ENCODE measurements at regions not wholly inside any gene's neighbourhood (a gene's known extent, or its start where the extent isn't known, plus 50 kb on each side); places are given as distances from the start of the nearest gene placed in this dataset.
A peak's percentile ranks its signal among the peaks of the same experiment; 100 is the strongest.

DNA sequence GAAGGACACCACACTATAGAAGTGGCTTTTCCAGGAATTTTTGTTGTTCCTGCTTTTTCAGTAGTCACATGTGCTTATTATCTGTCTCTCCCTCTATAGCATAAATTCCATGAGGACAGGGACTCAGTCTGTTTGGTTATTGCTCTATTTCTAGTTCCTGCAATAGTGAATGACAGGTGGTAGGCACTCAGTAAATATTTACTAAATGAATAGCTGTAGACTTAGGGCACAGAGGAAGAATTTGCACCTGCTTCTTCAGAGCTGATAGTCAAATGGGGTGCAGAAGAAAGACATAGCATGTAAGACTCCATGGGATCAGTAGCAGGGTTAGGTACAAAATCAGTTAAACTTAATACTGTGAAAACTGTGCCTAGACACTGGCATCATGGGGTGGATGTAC lies 580.2 kb downstream of the CCDC171 start:
- ATAC-seq (ENCODE audit: insufficient number of reproducible peaks, low FRiP score, low read depth) (no peak), DNase-seq (ENCODE audit: low spot score) (no peak)
- Histone ChIP-seq H3K9me3 (no peaks in the 10 kb centered on the region), H3K27ac (no peak overlapping the region), H3K4me3 (no peak overlapping the region), H3K4me1 (ENCODE audit: control insufficient read depth in 1 of 2, low read depth in 2 of 2) (peaks cover 0 to 12% of the 10 kb centered on the region in 2 donors), H3K36me3 (no peaks in the 10 kb centered on the region), H3K27me3 (replicated peaks; ENCODE audit: insufficient read depth) (no peaks in the 10 kb centered on the region)
- TF ChIP-seq, protein P1, sequence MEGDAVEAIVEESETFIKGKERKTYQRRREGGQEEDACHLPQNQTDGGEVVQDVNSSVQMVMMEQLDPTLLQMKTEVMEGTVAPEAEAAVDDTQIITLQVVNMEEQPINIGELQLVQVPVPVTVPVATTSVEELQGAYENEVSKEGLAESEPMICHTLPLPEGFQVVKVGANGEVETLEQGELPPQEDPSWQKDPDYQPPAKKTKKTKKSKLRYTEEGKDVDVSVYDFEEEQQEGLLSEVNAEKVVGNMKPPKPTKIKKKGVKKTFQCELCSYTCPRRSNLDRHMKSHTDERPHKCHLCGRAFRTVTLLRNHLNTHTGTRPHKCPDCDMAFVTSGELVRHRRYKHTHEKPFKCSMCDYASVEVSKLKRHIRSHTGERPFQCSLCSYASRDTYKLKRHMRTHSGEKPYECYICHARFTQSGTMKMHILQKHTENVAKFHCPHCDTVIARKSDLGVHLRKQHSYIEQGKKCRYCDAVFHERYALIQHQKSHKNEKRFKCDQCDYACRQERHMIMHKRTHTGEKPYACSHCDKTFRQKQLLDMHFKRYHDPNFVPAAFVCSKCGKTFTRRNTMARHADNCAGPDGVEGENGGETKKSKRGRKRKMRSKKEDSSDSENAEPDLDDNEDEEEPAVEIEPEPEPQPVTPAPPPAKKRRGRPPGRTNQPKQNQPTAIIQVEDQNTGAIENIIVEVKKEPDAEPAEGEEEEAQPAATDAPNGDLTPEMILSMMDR (IDR thresholded peaks at IDR 0.05), result no peak

DNA sequence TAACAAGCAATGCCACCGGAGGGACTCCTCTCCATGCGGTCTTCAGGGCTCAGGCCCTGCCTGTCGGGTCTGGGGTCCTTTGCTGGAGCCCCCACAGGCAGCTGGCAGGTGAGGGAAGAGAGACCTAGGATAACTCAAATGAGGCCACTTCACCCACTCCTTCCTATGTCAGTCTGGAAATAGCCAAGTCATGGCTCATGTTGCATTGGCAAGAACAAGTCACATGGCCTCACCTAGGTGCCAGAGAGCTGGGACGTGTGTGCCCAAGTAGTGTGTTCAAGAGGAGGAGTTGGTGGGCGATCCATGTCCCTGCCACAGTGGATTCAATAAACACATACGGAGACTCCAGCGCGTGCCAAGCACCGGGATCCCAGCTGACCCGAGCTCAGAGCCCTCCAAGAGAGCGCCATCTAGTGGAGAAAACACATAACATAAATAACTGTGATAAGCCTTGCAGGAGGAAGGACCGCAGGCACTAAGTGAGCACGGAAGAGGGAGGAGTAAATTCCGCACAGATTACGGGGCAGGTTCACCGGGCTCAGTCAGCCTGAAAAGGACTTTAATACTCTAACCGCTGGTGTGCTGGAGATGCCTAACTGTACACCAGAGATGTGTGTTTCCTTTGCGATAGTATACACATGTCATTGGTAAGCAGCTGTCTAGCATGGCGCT lies 580.8 kb downstream of the CCDC171 start:
- Histone ChIP-seq H3K27ac (no peak overlapping the region), H3K4me1 (ENCODE audit: control insufficient read depth in 1 of 2, low read depth in 2 of 2) (peaks cover 0 to 18% of the 10 kb centered on the region in 2 donors), H3K9me3 (no peaks in the 10 kb centered on the region), H3K4me3 (no peak overlapping the region), H3K36me3 (no peaks in the 10 kb centered on the region), H3K27me3 (replicated peaks; ENCODE audit: insufficient read depth) (no peaks in the 10 kb centered on the region)
- no peak for ATAC-seq (ENCODE audit: insufficient number of reproducible peaks, low FRiP score, low read depth)
- no peak for DNase-seq (ENCODE audit: low spot score)
- TF ChIP-seq, protein P1 (IDR thresholded peaks at IDR 0.05), result peak; percentile 32

DNA sequence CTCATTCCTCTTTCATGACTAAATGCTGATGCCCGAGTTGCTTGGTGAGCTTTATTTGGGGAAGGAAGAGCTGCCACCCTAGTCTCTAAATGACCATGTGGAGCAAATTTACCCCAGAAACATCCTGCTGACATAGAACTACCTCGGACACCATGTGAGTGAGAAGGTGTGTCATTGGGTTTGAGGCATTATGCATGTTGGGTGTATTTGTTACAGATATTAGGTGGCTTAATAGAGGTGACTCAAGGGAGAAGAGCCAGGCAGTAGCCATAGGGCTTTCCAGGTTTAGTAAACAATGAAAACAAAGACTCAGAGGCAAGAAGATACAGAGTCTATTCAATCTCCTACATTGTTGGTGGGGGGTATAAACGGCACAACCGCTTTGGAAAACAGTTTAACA lies 581.5 kb downstream of the CCDC171 start:
- TF ChIP-seq, protein P1 (IDR thresholded peaks at IDR 0.05), result no peak
- Histone ChIP-seq H3K4me1 (ENCODE audit: control insufficient read depth in 1 of 2, low read depth in 2 of 2) (peaks cover 0 to 24% of the 10 kb centered on the region in 2 donors), H3K27ac (no peak overlapping the region), H3K9me3 (no peaks in the 10 kb centered on the region), H3K4me3 (no peak overlapping the region), H3K27me3 (replicated peaks; ENCODE audit: insufficient read depth) (no peaks in the 10 kb centered on the region), H3K36me3 (no peaks in the 10 kb centered on the region)
- ATAC-seq (ENCODE audit: insufficient number of reproducible peaks, low FRiP score, low read depth) (no peak), DNase-seq (ENCODE audit: low spot score) (no peak)

DNA sequence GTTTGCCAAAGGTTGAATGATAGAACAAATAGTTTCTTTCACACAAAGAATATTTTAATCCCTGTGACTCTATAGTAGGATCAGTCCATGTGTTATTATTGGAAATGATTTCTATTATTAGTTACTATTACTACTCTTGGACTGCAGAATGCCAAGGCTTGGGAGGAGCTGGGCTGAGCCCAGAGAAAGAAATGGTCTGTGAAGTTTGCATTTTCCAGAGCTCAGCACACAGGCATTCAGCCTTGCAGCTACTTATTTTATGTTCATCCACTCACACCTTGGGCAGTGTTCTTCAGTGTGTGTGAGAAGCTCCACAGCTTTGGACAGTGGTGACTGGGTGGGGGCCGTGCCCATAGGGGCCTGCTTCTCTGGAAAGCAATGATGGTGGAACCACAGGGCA lies 583.1 kb downstream of the CCDC171 start:
- DNase-seq (ENCODE audit: low spot score) (no peak), ATAC-seq (ENCODE audit: insufficient number of reproducible peaks, low FRiP score, low read depth) (no peak)
- Histone ChIP-seq H3K4me3 (no peak overlapping the region), H3K9me3 (no peaks in the 10 kb centered on the region), H3K27me3 (replicated peaks; ENCODE audit: insufficient read depth) (no peaks in the 10 kb centered on the region), H3K4me1 (ENCODE audit: control insufficient read depth in 1 of 2, low read depth in 2 of 2) (peaks cover 0 to 30% of the 10 kb centered on the region in 2 donors), H3K36me3 (no peaks in the 10 kb centered on the region), H3K27ac (no peak overlapping the region)
- TF ChIP-seq, protein P1 (IDR thresholded peaks at IDR 0.05), result no peak

DNA sequence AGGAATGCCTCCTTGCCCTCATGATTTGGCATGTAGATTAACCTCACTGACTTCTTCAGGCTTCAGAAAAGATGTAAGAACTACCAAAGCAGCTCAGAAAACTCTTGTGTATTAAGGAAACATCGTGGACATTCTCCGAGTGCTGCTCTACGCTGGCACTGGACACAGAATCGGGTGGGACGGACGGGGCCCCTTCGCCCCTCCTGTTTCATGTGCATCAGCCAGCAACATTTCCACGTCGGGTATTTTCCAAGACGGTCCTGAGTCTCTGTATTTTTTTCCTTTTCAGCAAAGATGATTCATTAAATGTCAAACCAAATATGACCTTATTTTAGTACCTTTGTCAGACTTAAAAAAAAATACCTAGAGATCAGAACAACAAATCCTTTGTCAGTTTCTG lies 583.6 kb downstream of the CCDC171 start:
- no peak overlapping the region for H3K4me3 ChIP-seq
- TF ChIP-seq, protein P1 (IDR thresholded peaks at IDR 0.05), result no peak
- no peaks in the 10 kb centered on the region for H3K36me3 ChIP-seq
- DNase-seq (ENCODE audit: low spot score), result no peak
- peaks cover 0 to 30% of the 10 kb centered on the region in 2 donors for H3K4me1 ChIP-seq (ENCODE audit: control insufficient read depth in 1 of 2, low read depth in 2 of 2)
- H3K27ac ChIP-seq, result no peak overlapping the region
- no peaks in the 10 kb centered on the region for H3K27me3 ChIP-seq (replicated peaks; ENCODE audit: insufficient read depth)
- no peak for ATAC-seq (ENCODE audit: insufficient number of reproducible peaks, low FRiP score, low read depth)
- H3K9me3 ChIP-seq, result no peaks in the 10 kb centered on the region

All from thoracic aorta (tissue), 2 donors.